Left ventricle myocardium inferior (tissue), 1 donor: ENCODE measurements at regions not wholly inside any gene's neighbourhood (a gene's known extent, or its start where the extent isn't known, plus 50 kb on each side); places are given as distances from the start of the nearest gene placed in this dataset.

ENCODE experiments used
- DNase-seq: peaks from one replicate; pipeline ENCODE4 v3.0.0-alpha.2; 2020
- H3K27ac ChIP-seq: fragments of 200-600 bp; replicated peaks from 2 replicates; pipeline ENCODE4 v1.8.0; 2021
- H3K27me3 ChIP-seq: fragments of 200-600 bp; 2 replicates; pipeline ENCODE4 v1.8.0; 2021; ENCODE audit warnings: low read depth
- H3K36me3 ChIP-seq: fragments of 200-600 bp; 2 replicates; pipeline ENCODE4 v1.8.0; 2021
- H3K4me1 ChIP-seq: fragments of 200-600 bp; 2 replicates; pipeline ENCODE4 v1.8.0; 2021
- H3K4me3 ChIP-seq: fragments of 200-600 bp; 2 replicates; pipeline ENCODE4 v1.8.0; 2021; ENCODE audit warnings: mild to moderate bottlenecking, moderate library complexity
- H3K9me3 ChIP-seq: fragments of 200-600 bp; replicated peaks from 2 replicates; pipeline ENCODE4 v1.8.0; 2021
- intact Hi-C: fragments of 100-400 bp; cut with micrococcal nuclease; formaldehyde crosslinking; loops from one replicate; pipeline ENCODE4 v1.11.0; 2022
- TF ChIP-seq, protein P1 (sequence below): fragments of 200-600 bp; IDR thresholded peaks from 2 replicates; pipeline ENCODE4 v1.8.0; 2021; ENCODE audit warnings: antibody characterized with exemption, mild to moderate bottlenecking, borderline replicate concordance
- donor health status: DM: no; HTN: yes; CAD: no; lungs with severe emphysema.

- intact Hi-C loops, result no loop called here
- DNase-seq, result peak; percentile 92
- Histone ChIP-seq H3K27me3 (no peaks in the 10 kb centered on the region), H3K9me3 (peaks cover 33% of the 10 kb centered on the region), H3K4me1 (peaks cover 55% of the 10 kb centered on the region), H3K4me3 (peak overlapping the region; percentile 86), H3K27ac (peak overlapping the region; percentile 92), H3K36me3 (no peaks in the 10 kb centered on the region)
- TF ChIP-seq, protein P1, sequence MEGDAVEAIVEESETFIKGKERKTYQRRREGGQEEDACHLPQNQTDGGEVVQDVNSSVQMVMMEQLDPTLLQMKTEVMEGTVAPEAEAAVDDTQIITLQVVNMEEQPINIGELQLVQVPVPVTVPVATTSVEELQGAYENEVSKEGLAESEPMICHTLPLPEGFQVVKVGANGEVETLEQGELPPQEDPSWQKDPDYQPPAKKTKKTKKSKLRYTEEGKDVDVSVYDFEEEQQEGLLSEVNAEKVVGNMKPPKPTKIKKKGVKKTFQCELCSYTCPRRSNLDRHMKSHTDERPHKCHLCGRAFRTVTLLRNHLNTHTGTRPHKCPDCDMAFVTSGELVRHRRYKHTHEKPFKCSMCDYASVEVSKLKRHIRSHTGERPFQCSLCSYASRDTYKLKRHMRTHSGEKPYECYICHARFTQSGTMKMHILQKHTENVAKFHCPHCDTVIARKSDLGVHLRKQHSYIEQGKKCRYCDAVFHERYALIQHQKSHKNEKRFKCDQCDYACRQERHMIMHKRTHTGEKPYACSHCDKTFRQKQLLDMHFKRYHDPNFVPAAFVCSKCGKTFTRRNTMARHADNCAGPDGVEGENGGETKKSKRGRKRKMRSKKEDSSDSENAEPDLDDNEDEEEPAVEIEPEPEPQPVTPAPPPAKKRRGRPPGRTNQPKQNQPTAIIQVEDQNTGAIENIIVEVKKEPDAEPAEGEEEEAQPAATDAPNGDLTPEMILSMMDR, result no peak
These were observed 59.1 kb downstream of the ZNF467 start for GRCh38 chr7:149714081-149714909.

- Histone ChIP-seq H3K27me3 (no peaks in the 10 kb centered on the region), H3K9me3 (peaks cover 39% of the 10 kb centered on the region), H3K4me1 (peaks cover 49% of the 10 kb centered on the region), H3K36me3 (no peaks in the 10 kb centered on the region), H3K27ac (no peak overlapping the region), H3K4me3 (peak overlapping the region; percentile 86)
- DNase-seq, result no peak
- intact Hi-C loops, result no loop called here
- TF ChIP-seq, protein P1, result no peak
These were observed 59.7 kb downstream of the ZNF467 start for GRCh38 chr7:149713731-149714068.

DNA sequence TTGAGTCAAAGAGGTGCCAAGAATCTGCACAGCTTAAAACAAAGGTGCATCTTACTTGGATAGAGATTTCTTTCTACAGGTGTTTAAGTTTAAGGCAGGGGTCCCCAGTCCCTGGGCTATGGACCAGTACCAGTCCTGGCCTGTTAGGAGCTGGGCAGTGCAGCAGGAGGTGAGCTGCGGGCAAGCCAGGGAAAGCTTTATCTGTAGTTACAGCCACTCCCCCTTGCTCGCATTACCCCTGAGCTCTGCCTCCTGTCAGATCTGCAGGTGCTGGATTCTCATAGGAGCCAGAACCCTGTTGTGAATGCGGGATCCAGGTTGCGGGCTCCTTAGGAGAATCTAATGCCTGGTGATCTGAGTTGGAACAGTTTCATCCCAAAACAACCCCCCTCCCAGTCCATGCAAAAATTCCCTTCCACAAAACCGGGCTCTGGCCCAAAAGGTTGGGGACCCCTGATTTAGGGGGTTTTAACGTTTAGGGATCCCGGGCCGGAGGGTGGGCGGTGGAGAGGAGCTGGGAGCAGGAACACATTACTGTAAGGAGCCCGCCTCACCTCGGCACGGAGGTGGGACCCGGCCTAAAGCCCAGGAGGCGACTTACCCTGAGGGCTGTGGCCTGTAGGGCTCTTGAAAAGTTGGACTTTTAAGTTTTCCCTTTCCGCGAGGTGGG is 60.2 kb downstream of the ZNF467 start:
- Histone ChIP-seq H3K27me3 (no peaks in the 10 kb centered on the region), H3K4me1 (peaks cover 44% of the 10 kb centered on the region), H3K9me3 (peaks cover 42% of the 10 kb centered on the region), H3K36me3 (no peaks in the 10 kb centered on the region), H3K27ac (no peak overlapping the region), H3K4me3 (no peak overlapping the region)
- intact Hi-C loops, result no loop called here
- no peak for DNase-seq
- TF ChIP-seq, protein P1, result no peak

- Histone ChIP-seq H3K36me3 (no peaks in the 10 kb centered on the region), H3K4me3 (no peak overlapping the region), H3K4me1 (no peaks in the 10 kb centered on the region), H3K27me3 (peaks cover 11% of the 10 kb centered on the region), H3K9me3 (peaks cover 42% of the 10 kb centered on the region), H3K27ac (no peak overlapping the region)
- intact Hi-C loops, result no loop called here
- DNase-seq, result no peak
- TF ChIP-seq, protein P1, result no peak
These were observed 65.4 kb downstream of the ZNF467 start for GRCh38 chr7:149708026-149708425.

- intact Hi-C loops, result no loop called here
These were observed 65.9 kb downstream of the ZNF467 start for GRCh38 chr7:149707448-149707886.

More at GRCh38 chr7:149707448-149707886, 65.9 kb downstream of the ZNF467 start:
- TF ChIP-seq, protein P1, result no peak
- Histone ChIP-seq H3K4me1 (no peaks in the 10 kb centered on the region), H3K27me3 (peaks cover 11% of the 10 kb centered on the region), H3K36me3 (no peaks in the 10 kb centered on the region), H3K9me3 (peaks cover 41% of the 10 kb centered on the region), H3K4me3 (no peak overlapping the region), H3K27ac (no peak overlapping the region)
- no peak for DNase-seq
